HCT116 (cell line): ENCODE measurements at regions not wholly inside any gene's neighbourhood (a gene's known extent, or its start where the extent isn't known, plus 50 kb on each side); places are given as distances from the start of the nearest gene placed in this dataset.

Experiments
- CEBPB ChIP-seq: IDR thresholded peaks from 2 replicates; pipeline ENCODE4 v1.6.1; 2012; ENCODE audit warnings: low read depth
- CTCF ChIP-seq, 3 experiments: fragments of 200-600 bp in 1 of 3; sonication (generic) in 1 of 3; IDR thresholded peaks in 2 of 3; conservative IDR thresholded peaks in 1 of 3; 2 replicates each; pipeline ENCODE4 v1.5.1; 2012 to 2017; ENCODE audit warnings: low read depth in 2 of 3, low read length in 2 of 3, antibody characterized with exemption in 1 of 3, borderline replicate concordance in 1 of 3, control low read depth in 1 of 3, mild to moderate bottlenecking in 1 of 3, mixed read lengths in 1 of 3, mixed run types in 1 of 3, moderate library complexity in 1 of 3; ENCODE audit not compliant: insufficient read depth in 1 of 3
- JUND ChIP-seq: IDR thresholded peaks from 2 replicates; pipeline ENCODE4 v1.6.1; 2012
- POLR2AphosphoS5 ChIP-seq: IDR thresholded peaks from 2 replicates; pipeline ENCODE4 v1.6.1; 2011; ENCODE audit warnings: mild to moderate bottlenecking, low read depth, low read length, moderate library complexity
- RAD21 ChIP-seq: IDR thresholded peaks from 2 replicates; pipeline ENCODE4 v1.6.1; 2012; ENCODE audit warnings: low read depth, mild to moderate bottlenecking
- REST ChIP-seq: IDR thresholded peaks from 2 replicates; pipeline ENCODE4 v1.6.1; 2012; ENCODE audit warnings: low read depth
- ZNF274 ChIP-seq: fragments of 200-500 bp; sonication (Bioruptor generic); IDR thresholded peaks from 2 replicates; pipeline ENCODE4 v1.6.1; 2014; ENCODE audit warnings: mild to moderate bottlenecking, low read depth, low read length, inconsistent platforms

GRCh38 chrX:80335062-80335830 is 85.0 kb upstream of the TENT5D start:
- no peak for TF ChIP-seq CTCF (IDR thresholded peaks at IDR 0.05 in 2 of 3, conservative IDR thresholded peaks at IDR 0.05 in 1 of 3; ENCODE audit: borderline replicate concordance in 1 of 3, insufficient read depth in 1 of 3, low read depth in 2 of 3, low read length in 2 of 3)
- TF ChIP-seq REST = no peak
- no peak for TF ChIP-seq ZNF274
- no peak for TF ChIP-seq CEBPB
- no peak for TF ChIP-seq JUND
- TF ChIP-seq POLR2AphosphoS5 = no peak
- TF ChIP-seq RAD21 = no peak
